ENCODE measurements at regions not wholly inside any gene's neighbourhood (a gene's known extent, or its start where the extent isn't known, plus 50 kb on each side); places are given as distances from the start of the nearest gene placed in this dataset.

GRCh38 chr9:86721843-86722705 is 225.2 kb downstream of the GAS1 start:
- H3K4me3 ChIP-seq (ENCODE audit: severe bottlenecking) = no peak overlapping the region
- peak; percentile 96 for ATAC-seq (ENCODE audit: low read depth)

GRCh38 chr9:86721226-86721781 is 226.0 kb downstream of the GAS1 start:
- DNase-seq (ENCODE audit: low spot score) (no peak), ATAC-seq (ENCODE audit: low read depth) (peak; percentile 59)
- H3K4me3 ChIP-seq (ENCODE audit: severe bottlenecking) = no peak overlapping the region
- no peaks in the 10 kb centered on the region for H3K9me3 ChIP-seq (ENCODE audit: severe bottlenecking)
- H3K27ac ChIP-seq (ENCODE audit: poor library complexity, severe bottlenecking) = peak overlapping the region; percentile 97
- no peaks in the 10 kb centered on the region for H3K36me3 ChIP-seq (ENCODE audit: low read depth)
- H3K27me3 ChIP-seq (ENCODE audit: insufficient read depth, poor library complexity, severe bottlenecking) = no peaks in the 10 kb centered on the region
- H3K4me1 ChIP-seq (ENCODE audit: insufficient read depth, poor library complexity, severe bottlenecking) = peaks cover 21% of the 10 kb centered on the region
- no peak for TF ChIP-seq CTCF (IDR thresholded peaks at IDR 0.05; ENCODE audit: poor library complexity, severe bottlenecking)

More at GRCh38 chr9:86721843-86722705, 225.2 kb downstream of the GAS1 start:
- no peaks in the 10 kb centered on the region for H3K9me3 ChIP-seq (ENCODE audit: severe bottlenecking)
- H3K27ac ChIP-seq (ENCODE audit: poor library complexity, severe bottlenecking) = peak overlapping the region; percentile 97
- no peaks in the 10 kb centered on the region for H3K36me3 ChIP-seq (ENCODE audit: low read depth)
- H3K4me1 ChIP-seq (ENCODE audit: insufficient read depth, poor library complexity, severe bottlenecking) = peaks cover 21% of the 10 kb centered on the region
- DNase-seq (ENCODE audit: low spot score) = no peak
- TF ChIP-seq CTCF (IDR thresholded peaks at IDR 0.05; ENCODE audit: poor library complexity, severe bottlenecking) = no peak
- no peaks in the 10 kb centered on the region for H3K27me3 ChIP-seq (ENCODE audit: insufficient read depth, poor library complexity, severe bottlenecking)

- no peak for ATAC-seq (ENCODE audit: low read depth)
- Histone ChIP-seq H3K27me3 (ENCODE audit: insufficient read depth, poor library complexity, severe bottlenecking) (no peaks in the 10 kb centered on the region), H3K27ac (ENCODE audit: poor library complexity, severe bottlenecking) (peak overlapping the region; percentile 97), H3K36me3 (ENCODE audit: low read depth) (no peaks in the 10 kb centered on the region), H3K4me1 (ENCODE audit: insufficient read depth, poor library complexity, severe bottlenecking) (peaks cover 21% of the 10 kb centered on the region), H3K9me3 (ENCODE audit: severe bottlenecking) (no peaks in the 10 kb centered on the region), H3K4me3 (ENCODE audit: severe bottlenecking) (no peak overlapping the region)
- no peak for DNase-seq (ENCODE audit: low spot score)
- no peak for TF ChIP-seq CTCF (IDR thresholded peaks at IDR 0.05; ENCODE audit: poor library complexity, severe bottlenecking)
Observed at GRCh38 chr9:86720639-86721225, 226.6 kb downstream of the GAS1 start.

- DNase-seq (ENCODE audit: low spot score) = no peak
Observed at GRCh38 chr9:86718388-86719049, 228.8 kb downstream of the GAS1 start.

More at GRCh38 chr9:86718388-86719049, 228.8 kb downstream of the GAS1 start:
- no peaks in the 10 kb centered on the region for H3K9me3 ChIP-seq (ENCODE audit: severe bottlenecking)
- H3K4me3 ChIP-seq (ENCODE audit: severe bottlenecking) = no peak overlapping the region
- peaks cover 21% of the 10 kb centered on the region for H3K4me1 ChIP-seq (ENCODE audit: insufficient read depth, poor library complexity, severe bottlenecking)
- H3K27me3 ChIP-seq (ENCODE audit: insufficient read depth, poor library complexity, severe bottlenecking) = no peaks in the 10 kb centered on the region
- no peak for ATAC-seq (ENCODE audit: low read depth)
- no peaks in the 10 kb centered on the region for H3K36me3 ChIP-seq (ENCODE audit: low read depth)
- no peak overlapping the region for H3K27ac ChIP-seq (ENCODE audit: poor library complexity, severe bottlenecking)
- no peak for TF ChIP-seq CTCF (IDR thresholded peaks at IDR 0.05; ENCODE audit: poor library complexity, severe bottlenecking)
